ENCODE measurements at regions not wholly inside any gene's neighbourhood (a gene's known extent, or its start where the extent isn't known, plus 50 kb on each side); places are given as distances from the start of the nearest gene placed in this dataset.

GRCh38 chr11:19551457-19551856 lies 161.2 kb upstream of the NAV2 start:
- Histone ChIP-seq H3K27ac (ENCODE audit: poor library complexity, severe bottlenecking) (no peak overlapping the region), H3K27me3 (ENCODE audit: insufficient read depth, poor library complexity, severe bottlenecking) (no peaks in the 10 kb centered on the region), H3K36me3 (ENCODE audit: low read depth) (no peaks in the 10 kb centered on the region), H3K9me3 (ENCODE audit: severe bottlenecking) (no peaks in the 10 kb centered on the region), H3K4me1 (ENCODE audit: insufficient read depth, poor library complexity, severe bottlenecking) (no peaks in the 10 kb centered on the region), H3K4me3 (ENCODE audit: severe bottlenecking) (no peak overlapping the region)
- DNase-seq (ENCODE audit: low spot score) (no peak), ATAC-seq (ENCODE audit: low read depth) (no peak)
- TF ChIP-seq CTCF (IDR thresholded peaks at IDR 0.05; ENCODE audit: poor library complexity, severe bottlenecking): no peak

GRCh38 chr11:19547044-19547443 lies 165.6 kb upstream of the NAV2 start:
- TF ChIP-seq CTCF (IDR thresholded peaks at IDR 0.05; ENCODE audit: poor library complexity, severe bottlenecking): no peak

GRCh38 chr11:19546325-19546724 lies 166.3 kb upstream of the NAV2 start:
- ATAC-seq (ENCODE audit: low read depth): peak; percentile 42; the same call in 1 of the 3 replicates
- no peak for TF ChIP-seq CTCF (IDR thresholded peaks at IDR 0.05; ENCODE audit: poor library complexity, severe bottlenecking)
- Histone ChIP-seq H3K4me3 (ENCODE audit: severe bottlenecking) (no peak overlapping the region), H3K9me3 (ENCODE audit: severe bottlenecking) (no peaks in the 10 kb centered on the region), H3K4me1 (ENCODE audit: insufficient read depth, poor library complexity, severe bottlenecking) (no peaks in the 10 kb centered on the region), H3K27me3 (ENCODE audit: insufficient read depth, poor library complexity, severe bottlenecking) (no peaks in the 10 kb centered on the region), H3K27ac (ENCODE audit: poor library complexity, severe bottlenecking) (no peak overlapping the region), H3K36me3 (ENCODE audit: low read depth) (no peaks in the 10 kb centered on the region)
- no peak for DNase-seq (ENCODE audit: low spot score)

More at GRCh38 chr11:19547044-19547443, 165.6 kb upstream of the NAV2 start:
- Histone ChIP-seq H3K4me3 (ENCODE audit: severe bottlenecking) (no peak overlapping the region), H3K27ac (ENCODE audit: poor library complexity, severe bottlenecking) (no peak overlapping the region), H3K36me3 (ENCODE audit: low read depth) (no peaks in the 10 kb centered on the region), H3K4me1 (ENCODE audit: insufficient read depth, poor library complexity, severe bottlenecking) (no peaks in the 10 kb centered on the region), H3K9me3 (ENCODE audit: severe bottlenecking) (no peaks in the 10 kb centered on the region), H3K27me3 (ENCODE audit: insufficient read depth, poor library complexity, severe bottlenecking) (no peaks in the 10 kb centered on the region)
- DNase-seq (ENCODE audit: low spot score) (no peak), ATAC-seq (ENCODE audit: low read depth) (no peak)

- TF ChIP-seq CTCF (IDR thresholded peaks at IDR 0.05; ENCODE audit: poor library complexity, severe bottlenecking): no peak
- Histone ChIP-seq H3K4me1 (ENCODE audit: insufficient read depth, poor library complexity, severe bottlenecking) (no peaks in the 10 kb centered on the region), H3K4me3 (ENCODE audit: severe bottlenecking) (no peak overlapping the region), H3K27me3 (ENCODE audit: insufficient read depth, poor library complexity, severe bottlenecking) (no peaks in the 10 kb centered on the region), H3K36me3 (ENCODE audit: low read depth) (no peaks in the 10 kb centered on the region), H3K9me3 (ENCODE audit: severe bottlenecking) (no peaks in the 10 kb centered on the region), H3K27ac (ENCODE audit: poor library complexity, severe bottlenecking) (no peak overlapping the region)
- no peak for ATAC-seq (ENCODE audit: low read depth)
- no peak for DNase-seq (ENCODE audit: low spot score)
Observed at GRCh38 chr11:19541521-19542049, 171.1 kb upstream of the NAV2 start.

- H3K4me1 ChIP-seq (ENCODE audit: insufficient read depth, poor library complexity, severe bottlenecking): no peaks in the 10 kb centered on the region
- no peaks in the 10 kb centered on the region for H3K27me3 ChIP-seq (ENCODE audit: insufficient read depth, poor library complexity, severe bottlenecking)
- H3K36me3 ChIP-seq (ENCODE audit: low read depth): no peaks in the 10 kb centered on the region
- DNase-seq (ENCODE audit: low spot score) (no peak), ATAC-seq (ENCODE audit: low read depth) (no peak)
- TF ChIP-seq CTCF (IDR thresholded peaks at IDR 0.05; ENCODE audit: poor library complexity, severe bottlenecking): no peak
- no peaks in the 10 kb centered on the region for H3K9me3 ChIP-seq (ENCODE audit: severe bottlenecking)
- H3K27ac ChIP-seq (ENCODE audit: poor library complexity, severe bottlenecking): no peak overlapping the region
- H3K4me3 ChIP-seq (ENCODE audit: severe bottlenecking): no peak overlapping the region
Observed at GRCh38 chr11:19539861-19540260, 172.8 kb upstream of the NAV2 start.

Data from RWPE2 (cell line).